ENCODE measurements at regions not wholly inside any gene's neighbourhood (a gene's known extent, or its start where the extent isn't known, plus 50 kb on each side); places are given as distances from the start of the nearest gene placed in this dataset.
"Not testable (repeated sequence)": the region's sequence is repeated elsewhere in the genome, so short reads cannot be mapped to it uniquely, and the experiment has no call there.

- DNase-seq = peak; percentile 96
Observed at GRCh38 chr18:23311351-23312121, 141.6 kb upstream of the RIOK3 start.

- DNase-seq = no peak
Observed at GRCh38 chr18:23313379-23313778, 139.7 kb upstream of the RIOK3 start.

DNA sequence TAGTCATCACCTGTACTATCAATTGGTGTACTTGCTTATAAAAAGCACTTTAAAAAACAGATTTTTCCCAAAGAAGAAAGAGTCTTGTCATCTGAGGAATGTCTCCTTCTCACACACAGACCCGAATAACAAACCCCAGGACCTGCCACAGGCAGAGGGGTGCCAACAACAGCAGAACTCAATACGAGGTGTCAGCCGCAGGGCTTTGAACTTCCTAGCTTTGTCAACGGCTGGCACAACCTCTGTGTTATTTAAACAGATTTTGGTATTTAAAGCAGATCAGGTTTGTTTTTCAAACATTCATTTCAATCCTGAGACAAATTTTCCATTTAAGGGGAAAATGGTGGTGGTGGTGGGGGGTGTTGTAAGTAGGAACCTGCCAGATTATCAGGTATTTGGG is 138.4 kb upstream of the RIOK3 start:
- no peak for DNase-seq

GRCh38 chr18:23316316-23316715 is 136.8 kb upstream of the RIOK3 start:
- no peak for DNase-seq

GRCh38 chr18:23316988-23317387 is 136.1 kb upstream of the RIOK3 start:
- no peak for DNase-seq

GRCh38 chr18:23317975-23318675 is 135.0 kb upstream of the RIOK3 start:
- DNase-seq = peak; percentile 77

- DNase-seq = no peak
Observed at GRCh38 chr18:23320709-23321236, 132.3 kb upstream of the RIOK3 start.

GRCh38 chr18:23321996-23322395 is 131.1 kb upstream of the RIOK3 start:
- DNase-seq = peak; percentile 82

GRCh38 chr18:23324056-23324811 is 128.9 kb upstream of the RIOK3 start:
- DNase-seq = no peak

GRCh38 chr18:23324861-23325260 is 128.2 kb upstream of the RIOK3 start:
- DNase-seq = no peak

DNA sequence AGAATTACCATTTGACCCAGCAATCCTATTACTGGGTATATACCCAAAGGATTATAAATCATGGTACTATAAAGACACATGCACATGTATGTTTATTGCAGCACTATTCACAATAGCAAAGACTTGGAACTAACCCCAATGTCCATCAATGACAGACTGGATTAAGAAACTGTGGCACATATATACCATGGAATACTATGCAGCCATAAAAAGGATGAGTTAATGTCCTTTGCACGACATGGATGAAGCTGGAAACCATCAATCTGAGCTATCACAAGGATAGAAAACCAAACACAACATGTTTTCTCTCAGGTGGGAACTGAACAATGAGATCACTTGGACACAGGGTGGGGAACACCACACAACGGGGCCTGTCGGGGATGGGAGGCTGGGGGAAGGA is 123.4 kb upstream of the RIOK3 start:
- DNase-seq = not testable (repeated sequence)

GRCh38 chr18:23330423-23330822 is 122.7 kb upstream of the RIOK3 start:
- DNase-seq = no peak

- no peak for DNase-seq
Observed at GRCh38 chr18:23331091-23331920, 121.8 kb upstream of the RIOK3 start.

GRCh38 chr18:23332356-23332755 is 120.7 kb upstream of the RIOK3 start:
- DNase-seq = no peak

GRCh38 chr18:23333827-23334226 is 119.3 kb upstream of the RIOK3 start:
- DNase-seq = no peak

GRCh38 chr18:23334569-23334968 is 118.5 kb upstream of the RIOK3 start:
- no peak for DNase-seq

DNA sequence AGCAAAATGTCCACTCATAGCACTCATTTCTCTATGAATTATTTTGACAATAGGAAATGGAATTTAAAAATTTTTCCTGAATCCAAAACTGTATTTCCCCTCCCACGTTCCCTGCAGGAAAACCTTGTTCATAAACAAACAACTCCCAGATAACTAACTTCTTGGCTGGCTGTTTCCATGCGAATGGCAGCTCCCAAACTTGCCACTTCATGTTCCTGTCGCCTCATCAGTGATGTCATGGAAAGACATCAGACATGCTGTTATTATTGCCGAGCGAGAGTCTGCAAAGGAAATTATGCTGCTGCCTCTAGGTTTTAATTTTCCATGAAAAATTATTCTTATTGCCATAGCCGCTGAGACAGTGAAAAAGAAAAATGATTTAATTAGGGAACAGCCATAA is 117.0 kb upstream of the RIOK3 start:
- no peak for DNase-seq

- DNase-seq = peak; percentile 74
Observed at GRCh38 chr18:23337599-23338444, 115.3 kb upstream of the RIOK3 start.

GRCh38 chr18:23340661-23341060 is 112.4 kb upstream of the RIOK3 start:
- no peak for DNase-seq

- no peak for DNase-seq
Observed at GRCh38 chr18:23341383-23341782, 111.7 kb upstream of the RIOK3 start.

DNA sequence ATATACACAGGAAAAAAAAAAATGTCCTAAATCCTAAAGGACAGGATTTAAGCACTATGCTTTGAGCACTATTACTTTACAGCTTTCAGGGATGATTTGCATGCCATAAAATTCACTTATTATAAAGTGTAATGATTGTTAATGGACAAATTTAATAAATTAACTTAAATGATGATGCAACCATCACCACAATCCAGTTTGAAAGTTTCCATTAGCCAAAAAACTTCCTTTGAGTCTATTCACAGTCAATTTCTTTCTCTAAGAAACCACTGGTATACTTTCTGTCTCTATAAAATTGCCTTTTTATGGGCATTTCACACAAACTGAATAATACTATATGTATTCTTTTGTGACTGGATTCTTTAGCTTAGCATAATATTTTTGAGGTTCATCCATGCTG is 111.1 kb upstream of the RIOK3 start:
- DNase-seq = no peak

DNA sequence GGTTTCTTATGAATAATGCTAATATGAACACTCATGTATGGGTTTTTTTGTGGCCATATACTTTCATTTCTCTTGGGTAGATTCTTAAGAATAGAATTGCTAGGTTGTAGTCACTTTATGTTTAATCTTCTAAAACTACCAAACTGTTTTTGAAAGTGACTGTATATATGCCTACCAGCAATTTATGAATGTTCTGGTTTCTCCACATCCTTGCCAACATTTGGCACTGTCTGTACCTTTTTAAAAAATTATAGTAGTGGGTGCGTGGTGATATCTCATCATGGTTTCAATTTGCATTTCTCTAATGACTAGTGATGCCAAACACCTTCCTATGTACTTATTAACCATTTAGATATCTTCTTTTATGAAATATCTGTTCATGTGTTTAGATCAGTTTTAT is 110.6 kb upstream of the RIOK3 start:
- no peak for DNase-seq
